Neural progenitor cell (in vitro differentiated cells): ENCODE measurements at regions not wholly inside any gene's neighbourhood (a gene's known extent, or its start where the extent isn't known, plus 50 kb on each side); places are given as distances from the start of the nearest gene placed in this dataset.

ENCODE experiments used
- DNase-seq: peaks from one replicate; pipeline ENCODE4 v3.0.0-alpha.2; 2016; ENCODE audit warnings: low spot score
- H2AFZ ChIP-seq: fragments of 200-600 bp; sonication (generic); replicated peaks from 2 replicates; pipeline ENCODE4 v1.6.1; 2016; ENCODE audit warnings: antibody characterized with exemption
- H3F3A ChIP-seq: fragments of 200-600 bp; sonication (generic); 2 replicates; pipeline ENCODE4 v1.6.1; 2016; ENCODE audit warnings: antibody characterized with exemption, low read depth
- H3K27ac ChIP-seq: fragments of 200-600 bp; sonication (generic); 2 replicates; pipeline ENCODE4 v1.5.1; 2016; ENCODE audit warnings: mild to moderate bottlenecking
- H3K27me3 ChIP-seq: fragments of 200-600 bp; sonication (generic); 2 replicates; pipeline ENCODE4 v1.6.1; 2016; ENCODE audit warnings: mild to moderate bottlenecking, moderate library complexity
- H3K36me3 ChIP-seq: fragments of 200-600 bp; sonication (generic); 2 replicates; pipeline ENCODE4 v1.5.1; 2016
- H3K4me1 ChIP-seq: fragments of 200-600 bp; sonication (generic); 2 replicates; pipeline ENCODE4 v1.6.1; 2016; ENCODE audit warnings: mixed run types
- H3K4me2 ChIP-seq: fragments of 200-600 bp; sonication (generic); 2 replicates; pipeline ENCODE4 v1.6.1; 2016
- H3K4me3 ChIP-seq: fragments of 200-600 bp; sonication (generic); 2 replicates; pipeline ENCODE4 v1.5.1; 2016
- H3K79me2 ChIP-seq: fragments of 200-600 bp; sonication (generic); 2 replicates; pipeline ENCODE4 v1.6.1; 2016; ENCODE audit warnings: low read depth
- H3K9ac ChIP-seq: fragments of 200-600 bp; sonication (generic); 2 replicates; pipeline ENCODE4 v1.6.1; 2016
- H3K9me3 ChIP-seq: fragments of 200-600 bp; sonication (generic); 2 replicates; pipeline ENCODE4 v1.5.1; 2016; ENCODE audit warnings: low read depth
- H4K20me1 ChIP-seq: fragments of 200-600 bp; sonication (generic); 2 replicates; pipeline ENCODE4 v1.6.1; 2016; ENCODE audit warnings: low read depth
- H3K27ac Mint-ChIP-seq: 3 replicates; pipeline ENCODE4 v1.8.0; 2021; ENCODE audit warnings: mixed read lengths
- H3K27me3 Mint-ChIP-seq: 2 replicates; pipeline ENCODE4 v1.8.0; 2022; ENCODE audit warnings: low read depth, mild to moderate bottlenecking, inconsistent platforms, moderate library complexity, mixed read lengths; ENCODE audit not compliant: insufficient read depth
- H3K36me3 Mint-ChIP-seq: 3 replicates; pipeline ENCODE4 v1.8.0; 2021; ENCODE audit warnings: mixed read lengths
- H3K4me1 Mint-ChIP-seq: 3 replicates; pipeline ENCODE4 v1.8.0; 2021; ENCODE audit warnings: mixed read lengths
- H3K4me3 Mint-ChIP-seq: 3 replicates; pipeline ENCODE4 v1.8.0; 2021; ENCODE audit warnings: mild to moderate bottlenecking, moderate library complexity, mixed read lengths
- H3K9me3 Mint-ChIP-seq: 3 replicates; pipeline ENCODE4 v1.8.0; 2020; ENCODE audit warnings: mixed read lengths
- CTCF ChIP-seq: fragments of 200-600 bp; sonication (generic); IDR thresholded peaks from 2 replicates; pipeline ENCODE4 v1.5.1; 2017; ENCODE audit warnings: antibody characterized with exemption, mild to moderate bottlenecking
- EZH2 ChIP-seq: fragments of 200-600 bp; sonication (generic); IDR thresholded peaks from 2 replicates; pipeline ENCODE4 v1.6.1; 2017; ENCODE audit warnings: antibody characterized with exemption, mild to moderate bottlenecking, moderate library complexity
- EZH2phosphoT487 ChIP-seq: fragments of 200-600 bp; sonication (generic); IDR thresholded peaks from 2 replicates; pipeline ENCODE4 v1.6.1; 2017; ENCODE audit warnings: antibody characterized with exemption

GRCh38 chr4:178809921-178810320 is 1367.7 kb upstream of the AGA start:
- no peaks in the 10 kb centered on the region for H3F3A ChIP-seq
- H3K36me3 ChIP-seq, result no peaks in the 10 kb centered on the region
- no peak overlapping the region for H3K4me3 ChIP-seq
- H3K79me2 ChIP-seq, result no peaks in the 10 kb centered on the region
- no peaks in the 10 kb centered on the region for H3K4me1 Mint-ChIP-seq
- H4K20me1 ChIP-seq, result no peaks in the 10 kb centered on the region
- no peaks in the 10 kb centered on the region for H3K9me3 ChIP-seq
- TF ChIP-seq EZH2phosphoT487 (no peak), EZH2 (no peak), CTCF (no peak)
- H3K9ac ChIP-seq, result no peak overlapping the region
- H2AFZ ChIP-seq, result no peak overlapping the region
- no peaks in the 10 kb centered on the region for H3K27me3 ChIP-seq
- H3K9me3 Mint-ChIP-seq, result no peaks in the 10 kb centered on the region
- H3K27ac Mint-ChIP-seq, result no peak overlapping the region
- no peaks in the 10 kb centered on the region for H3K27me3 Mint-ChIP-seq
- no peak for DNase-seq
- H3K27ac ChIP-seq, result no peak overlapping the region
- H3K4me2 ChIP-seq, result no peak overlapping the region
- H3K4me1 ChIP-seq, result peaks cover 6% of the 10 kb centered on the region
- no peak overlapping the region for H3K4me3 Mint-ChIP-seq
- no peaks in the 10 kb centered on the region for H3K36me3 Mint-ChIP-seq

GRCh38 chr4:178811356-178811755 is 1369.1 kb upstream of the AGA start:
- Mint-ChIP-seq H3K36me3 (no peaks in the 10 kb centered on the region), H3K27me3 (no peaks in the 10 kb centered on the region), H3K4me3 (no peak overlapping the region), H3K4me1 (no peaks in the 10 kb centered on the region), H3K27ac (no peak overlapping the region), H3K9me3 (no peaks in the 10 kb centered on the region)
- no peaks in the 10 kb centered on the region for H3K79me2 ChIP-seq
- H3K36me3 ChIP-seq, result no peaks in the 10 kb centered on the region
- no peaks in the 10 kb centered on the region for H4K20me1 ChIP-seq
- H3K27me3 ChIP-seq, result no peaks in the 10 kb centered on the region
- H3K4me3 ChIP-seq, result no peak overlapping the region
- H3K27ac ChIP-seq, result no peak overlapping the region
- no peak overlapping the region for H3K4me2 ChIP-seq
- no peak overlapping the region for H3K9ac ChIP-seq
- H3K9me3 ChIP-seq, result no peaks in the 10 kb centered on the region
- no peaks in the 10 kb centered on the region for H3K4me1 ChIP-seq
- H3F3A ChIP-seq, result no peaks in the 10 kb centered on the region
- H2AFZ ChIP-seq, result no peak overlapping the region
- DNase-seq, result no peak
- no peak for TF ChIP-seq EZH2
- TF ChIP-seq EZH2phosphoT487, result no peak
- TF ChIP-seq CTCF, result no peak

- H4K20me1 ChIP-seq, result no peaks in the 10 kb centered on the region
- Mint-ChIP-seq H3K4me3 (no peak overlapping the region), H3K36me3 (no peaks in the 10 kb centered on the region), H3K27me3 (no peaks in the 10 kb centered on the region), H3K9me3 (no peaks in the 10 kb centered on the region), H3K27ac (no peak overlapping the region), H3K4me1 (no peaks in the 10 kb centered on the region)
- no peaks in the 10 kb centered on the region for H3K27me3 ChIP-seq
- H3K4me1 ChIP-seq, result no peaks in the 10 kb centered on the region
- H3K4me3 ChIP-seq, result no peak overlapping the region
- H3K9ac ChIP-seq, result no peak overlapping the region
- H3K4me2 ChIP-seq, result no peak overlapping the region
- H2AFZ ChIP-seq, result no peak overlapping the region
- H3K27ac ChIP-seq, result no peak overlapping the region
- no peak for TF ChIP-seq CTCF
- DNase-seq, result no peak
- no peaks in the 10 kb centered on the region for H3K9me3 ChIP-seq
- H3K36me3 ChIP-seq, result no peaks in the 10 kb centered on the region
- H3K79me2 ChIP-seq, result no peaks in the 10 kb centered on the region
- no peaks in the 10 kb centered on the region for H3F3A ChIP-seq
Observed at GRCh38 chr4:178812866-178813265, 1370.6 kb upstream of the AGA start.

GRCh38 chr4:178814908-178815307 is 1372.7 kb upstream of the AGA start:
- no peak for DNase-seq
- Mint-ChIP-seq H3K27me3 (no peaks in the 10 kb centered on the region), H3K9me3 (no peaks in the 10 kb centered on the region), H3K4me1 (no peaks in the 10 kb centered on the region), H3K27ac (no peak overlapping the region), H3K36me3 (no peaks in the 10 kb centered on the region), H3K4me3 (no peak overlapping the region)
- Histone ChIP-seq H4K20me1 (no peaks in the 10 kb centered on the region), H3K9ac (no peak overlapping the region), H3K9me3 (no peaks in the 10 kb centered on the region), H3K27ac (no peak overlapping the region), H3K79me2 (no peaks in the 10 kb centered on the region), H3F3A (no peaks in the 10 kb centered on the region), H2AFZ (no peak overlapping the region), H3K4me1 (no peaks in the 10 kb centered on the region), H3K36me3 (no peaks in the 10 kb centered on the region), H3K4me3 (no peak overlapping the region), H3K4me2 (no peak overlapping the region), H3K27me3 (no peaks in the 10 kb centered on the region)
- TF ChIP-seq CTCF (no peak), EZH2phosphoT487 (no peak), EZH2 (no peak)
